ENCODE measurements at regions not wholly inside any gene's neighbourhood (a gene's known extent, or its start where the extent isn't known, plus 50 kb on each side); places are given as distances from the start of the nearest gene placed in this dataset.

GRCh38 chr3:28677581-28677980, 329.0 kb upstream of the AZI2 start:
- no peak overlapping the region for H4K91ac ChIP-seq (ENCODE audit: low read depth, low read length, poor library complexity)
- H4K8ac ChIP-seq (ENCODE audit: low read depth, low read length), result no peak overlapping the region
- no peak for DNase-seq (ENCODE audit: low spot score)
- no peak overlapping the region for H2BK5ac ChIP-seq (ENCODE audit: low read length)
- H3K18ac ChIP-seq (ENCODE audit: low read length), result no peak overlapping the region
- no peak overlapping the region for H3K4ac ChIP-seq (ENCODE audit: low read length)
- H3K4me2 ChIP-seq (ENCODE audit: insufficient read depth, low read length, poor library complexity, severe bottlenecking), result no peak overlapping the region
- no peak overlapping the region for H2BK12ac ChIP-seq (ENCODE audit: low read length)
- H3K79me1 ChIP-seq (ENCODE audit: low read depth, low read length), result no peaks in the 10 kb centered on the region
- H3K9ac ChIP-seq (ENCODE audit: low read depth, low read length, poor library complexity), result peak overlapping the region; percentile 27
- H2AK5ac ChIP-seq (ENCODE audit: low read depth, low read length), result no peak overlapping the region
- H3K14ac ChIP-seq (ENCODE audit: low read length), result no peak overlapping the region
- H3K23ac ChIP-seq (ENCODE audit: low read depth, low read length, poor library complexity), result no peak overlapping the region
- H3K27ac ChIP-seq (replicated peaks; ENCODE audit: low read length), result no peak overlapping the region
- H2AFZ ChIP-seq (ENCODE audit: low read length), result no peak overlapping the region
- no CpG with 5 or more reads among the region's 9 CpGs for whole genome bisulfite sequencing, 2 donors (ENCODE audit: extremely low coverage in 2 of 2, insufficient read length in 2 of 2, insufficient replicate concordance in 1 of 2)
- no peaks in the 10 kb centered on the region for H3K9me3 ChIP-seq (replicated peaks in 1 of 2; ENCODE audit: control insufficient read depth in 2 of 2, insufficient read depth in 1 of 2, low read depth in 1 of 2, low read length in 2 of 2)
- H3K4me1 ChIP-seq (ENCODE audit: control insufficient read depth in 2 of 2, insufficient read depth in 1 of 2, low read depth in 1 of 2, low read length in 2 of 2), result peaks cover 0 to 1% of the 10 kb centered on the region in 2 donors
- no peaks in the 10 kb centered on the region for H3K36me3 ChIP-seq (replicated peaks in 1 of 2; ENCODE audit: control insufficient read depth in 2 of 2, insufficient read depth in 2 of 2, low read length in 2 of 2)
- H2BK120ac ChIP-seq (ENCODE audit: low read depth, low read length), result no peak overlapping the region
- no peak overlapping the region for H3K4me3 ChIP-seq (ENCODE audit: low read length in 2 of 2)
- H3K27me3 ChIP-seq (ENCODE audit: control insufficient read depth in 3 of 3, insufficient read depth in 3 of 3, low read depth in 1 of 3, low read length in 3 of 3), result no peaks in the 10 kb centered on the region
- H2BK15ac ChIP-seq (ENCODE audit: low read length), result no peak overlapping the region

- no peak for DNase-seq (ENCODE audit: low spot score)
- no peak overlapping the region for H3K18ac ChIP-seq (ENCODE audit: low read length)
- H2AK5ac ChIP-seq (ENCODE audit: low read depth, low read length), result no peak overlapping the region
- no peak overlapping the region for H2AFZ ChIP-seq (ENCODE audit: low read length)
- no peak overlapping the region for H3K27ac ChIP-seq (replicated peaks; ENCODE audit: low read length)
- H2BK120ac ChIP-seq (ENCODE audit: low read depth, low read length), result no peak overlapping the region
- H2BK5ac ChIP-seq (ENCODE audit: low read length), result no peak overlapping the region
- H4K91ac ChIP-seq (ENCODE audit: low read depth, low read length, poor library complexity), result no peak overlapping the region
- no peak overlapping the region for H2BK12ac ChIP-seq (ENCODE audit: low read length)
- H3K36me3 ChIP-seq (replicated peaks in 1 of 2; ENCODE audit: control insufficient read depth in 2 of 2, insufficient read depth in 2 of 2, low read length in 2 of 2), result no peaks in the 10 kb centered on the region
- H3K4me2 ChIP-seq (ENCODE audit: insufficient read depth, low read length, poor library complexity, severe bottlenecking), result no peak overlapping the region
- H3K4me1 ChIP-seq (ENCODE audit: control insufficient read depth in 2 of 2, insufficient read depth in 1 of 2, low read depth in 1 of 2, low read length in 2 of 2), result peaks cover 0 to 1% of the 10 kb centered on the region in 2 donors
- no peak overlapping the region for H4K8ac ChIP-seq (ENCODE audit: low read depth, low read length)
- no peak overlapping the region for H3K9ac ChIP-seq (ENCODE audit: low read depth, low read length, poor library complexity)
- no peak overlapping the region for H3K23ac ChIP-seq (ENCODE audit: low read depth, low read length, poor library complexity)
- H2BK15ac ChIP-seq (ENCODE audit: low read length), result no peak overlapping the region
- WGBS, 2 donors (ENCODE audit: extremely low coverage in 2 of 2, insufficient read length in 2 of 2, insufficient replicate concordance in 1 of 2), result no CpG with 5 or more reads among the region's 8 CpGs
- H3K4ac ChIP-seq (ENCODE audit: low read length), result no peak overlapping the region
- no peaks in the 10 kb centered on the region for H3K27me3 ChIP-seq (ENCODE audit: control insufficient read depth in 3 of 3, insufficient read depth in 3 of 3, low read depth in 1 of 3, low read length in 3 of 3)
- no peak overlapping the region for H3K14ac ChIP-seq (ENCODE audit: low read length)
- H3K79me1 ChIP-seq (ENCODE audit: low read depth, low read length), result no peaks in the 10 kb centered on the region
- no peak overlapping the region for H3K4me3 ChIP-seq (ENCODE audit: low read length in 2 of 2)
- no peaks in the 10 kb centered on the region for H3K9me3 ChIP-seq (replicated peaks in 1 of 2; ENCODE audit: control insufficient read depth in 2 of 2, insufficient read depth in 1 of 2, low read depth in 1 of 2, low read length in 2 of 2)
These were observed 329.5 kb upstream of the AZI2 start for GRCh38 chr3:28678086-28678485.

GRCh38 chr3:28680050-28680449, 331.4 kb upstream of the AZI2 start:
- Histone ChIP-seq H2BK120ac (ENCODE audit: low read depth, low read length) (no peak overlapping the region), H3K4me3 (ENCODE audit: low read length in 2 of 2) (no peak overlapping the region), H2AFZ (ENCODE audit: low read length) (no peak overlapping the region), H3K4me1 (ENCODE audit: control insufficient read depth in 2 of 2, insufficient read depth in 1 of 2, low read depth in 1 of 2, low read length in 2 of 2) (no peaks in the 10 kb centered on the region), H3K9me3 (replicated peaks in 1 of 2; ENCODE audit: control insufficient read depth in 2 of 2, insufficient read depth in 1 of 2, low read depth in 1 of 2, low read length in 2 of 2) (no peaks in the 10 kb centered on the region), H3K4ac (ENCODE audit: low read length) (no peak overlapping the region), H4K8ac (ENCODE audit: low read depth, low read length) (no peak overlapping the region), H3K23ac (ENCODE audit: low read depth, low read length, poor library complexity) (no peak overlapping the region), H3K4me2 (ENCODE audit: insufficient read depth, low read length, poor library complexity, severe bottlenecking) (no peak overlapping the region), H3K27me3 (ENCODE audit: control insufficient read depth in 3 of 3, insufficient read depth in 3 of 3, low read depth in 1 of 3, low read length in 3 of 3) (no peaks in the 10 kb centered on the region), H2BK15ac (ENCODE audit: low read length) (no peak overlapping the region), H3K9ac (ENCODE audit: low read depth, low read length, poor library complexity) (no peak overlapping the region), H2BK12ac (ENCODE audit: low read length) (no peak overlapping the region), H2AK5ac (ENCODE audit: low read depth, low read length) (no peak overlapping the region), H4K91ac (ENCODE audit: low read depth, low read length, poor library complexity) (no peak overlapping the region), H3K27ac (replicated peaks; ENCODE audit: low read length) (no peak overlapping the region), H3K79me1 (ENCODE audit: low read depth, low read length) (no peaks in the 10 kb centered on the region), H2BK5ac (ENCODE audit: low read length) (no peak overlapping the region), H3K14ac (ENCODE audit: low read length) (no peak overlapping the region), H3K18ac (ENCODE audit: low read length) (no peak overlapping the region), H3K36me3 (replicated peaks in 1 of 2; ENCODE audit: control insufficient read depth in 2 of 2, insufficient read depth in 2 of 2, low read length in 2 of 2) (no peaks in the 10 kb centered on the region)
- WGBS, 2 donors (ENCODE audit: extremely low coverage in 2 of 2, insufficient read length in 2 of 2, insufficient replicate concordance in 1 of 2), result no CpG with 5 or more reads among the region's 3 CpGs
- DNase-seq (ENCODE audit: low spot score), result no peak

GRCh38 chr3:28682121-28682520, 333.5 kb upstream of the AZI2 start:
- H3K4me3 ChIP-seq (ENCODE audit: low read length in 2 of 2), result no peak overlapping the region
- H3K4ac ChIP-seq (ENCODE audit: low read length), result no peak overlapping the region
- no peak overlapping the region for H3K23ac ChIP-seq (ENCODE audit: low read depth, low read length, poor library complexity)
- H2BK15ac ChIP-seq (ENCODE audit: low read length), result no peak overlapping the region
- no peak overlapping the region for H2AK5ac ChIP-seq (ENCODE audit: low read depth, low read length)
- H3K4me2 ChIP-seq (ENCODE audit: insufficient read depth, low read length, poor library complexity, severe bottlenecking), result no peak overlapping the region
- no peaks in the 10 kb centered on the region for H3K79me1 ChIP-seq (ENCODE audit: low read depth, low read length)
- no peak overlapping the region for H2BK120ac ChIP-seq (ENCODE audit: low read depth, low read length)
- no CpG with 5 or more reads among the region's 1 CpG for WGBS, 2 donors (ENCODE audit: extremely low coverage in 2 of 2, insufficient read length in 2 of 2, insufficient replicate concordance in 1 of 2)
- H3K27ac ChIP-seq (replicated peaks; ENCODE audit: low read length), result no peak overlapping the region
- H2BK12ac ChIP-seq (ENCODE audit: low read length), result no peak overlapping the region
- DNase-seq (ENCODE audit: low spot score), result no peak
- H3K9ac ChIP-seq (ENCODE audit: low read depth, low read length, poor library complexity), result no peak overlapping the region
- H3K36me3 ChIP-seq (replicated peaks in 1 of 2; ENCODE audit: control insufficient read depth in 2 of 2, insufficient read depth in 2 of 2, low read length in 2 of 2), result no peaks in the 10 kb centered on the region
- no peak overlapping the region for H3K14ac ChIP-seq (ENCODE audit: low read length)
- no peak overlapping the region for H2AFZ ChIP-seq (ENCODE audit: low read length)
- no peak overlapping the region for H2BK5ac ChIP-seq (ENCODE audit: low read length)
- H3K18ac ChIP-seq (ENCODE audit: low read length), result no peak overlapping the region
- no peak overlapping the region for H4K91ac ChIP-seq (ENCODE audit: low read depth, low read length, poor library complexity)
- no peaks in the 10 kb centered on the region for H3K4me1 ChIP-seq (ENCODE audit: control insufficient read depth in 2 of 2, insufficient read depth in 1 of 2, low read depth in 1 of 2, low read length in 2 of 2)
- H4K8ac ChIP-seq (ENCODE audit: low read depth, low read length), result no peak overlapping the region
- H3K27me3 ChIP-seq (ENCODE audit: control insufficient read depth in 3 of 3, insufficient read depth in 3 of 3, low read depth in 1 of 3, low read length in 3 of 3), result no peaks in the 10 kb centered on the region
- no peaks in the 10 kb centered on the region for H3K9me3 ChIP-seq (replicated peaks in 1 of 2; ENCODE audit: control insufficient read depth in 2 of 2, insufficient read depth in 1 of 2, low read depth in 1 of 2, low read length in 2 of 2)
